ENCODE measurements at regions not wholly inside any gene's neighbourhood (a gene's known extent, or its start where the extent isn't known, plus 50 kb on each side); places are given as distances from the start of the nearest gene placed in this dataset.

GRCh38 chr18:78679613-78680260 is 299.9 kb upstream of the SALL3 start:
- no peak for DNase-seq (ENCODE audit: low spot score)

DNA sequence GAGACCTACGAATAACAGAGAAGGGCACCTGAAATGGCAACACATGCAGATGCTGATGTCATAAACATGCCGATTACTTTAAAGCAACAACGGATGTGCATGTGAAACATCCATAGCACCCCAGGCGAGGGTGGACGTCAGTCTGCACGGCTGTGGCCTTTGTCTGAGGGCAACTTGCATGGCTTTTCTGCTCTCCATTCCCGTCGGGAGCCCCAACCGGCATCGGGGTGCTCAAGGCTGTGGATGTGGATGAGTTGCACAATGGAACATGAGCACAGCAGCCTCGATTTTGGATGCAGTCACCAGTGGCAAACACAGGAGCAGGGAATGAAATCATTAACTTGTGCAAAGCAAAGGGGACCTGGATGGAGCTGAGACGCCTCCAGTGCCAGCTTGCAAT is 298.2 kb upstream of the SALL3 start:
- DNase-seq (ENCODE audit: low spot score), result no peak

- no peak for DNase-seq (ENCODE audit: low spot score)
Measured at GRCh38 chr18:78681934-78682333, 297.7 kb upstream of the SALL3 start.

DNA sequence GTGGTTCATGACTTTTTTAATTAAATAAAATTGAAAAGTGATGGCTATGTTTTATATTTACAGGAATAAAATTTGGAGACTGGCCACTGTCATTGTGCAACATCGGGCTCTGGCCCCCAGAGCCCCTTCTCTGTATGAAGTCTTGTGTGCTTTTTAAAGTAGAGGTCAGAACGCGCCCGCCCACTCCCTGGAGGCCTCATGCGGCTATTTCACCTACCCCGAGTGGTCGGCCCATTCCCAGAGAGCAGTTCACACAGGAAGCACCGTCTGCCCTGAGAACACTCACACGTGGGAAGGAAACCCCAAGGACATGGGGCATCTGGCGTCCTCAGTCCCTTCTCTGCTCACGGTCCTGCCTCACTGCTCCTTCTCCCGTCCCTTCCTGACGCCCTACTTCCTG is 296.9 kb upstream of the SALL3 start:
- DNase-seq (ENCODE audit: low spot score), result no peak

DNA sequence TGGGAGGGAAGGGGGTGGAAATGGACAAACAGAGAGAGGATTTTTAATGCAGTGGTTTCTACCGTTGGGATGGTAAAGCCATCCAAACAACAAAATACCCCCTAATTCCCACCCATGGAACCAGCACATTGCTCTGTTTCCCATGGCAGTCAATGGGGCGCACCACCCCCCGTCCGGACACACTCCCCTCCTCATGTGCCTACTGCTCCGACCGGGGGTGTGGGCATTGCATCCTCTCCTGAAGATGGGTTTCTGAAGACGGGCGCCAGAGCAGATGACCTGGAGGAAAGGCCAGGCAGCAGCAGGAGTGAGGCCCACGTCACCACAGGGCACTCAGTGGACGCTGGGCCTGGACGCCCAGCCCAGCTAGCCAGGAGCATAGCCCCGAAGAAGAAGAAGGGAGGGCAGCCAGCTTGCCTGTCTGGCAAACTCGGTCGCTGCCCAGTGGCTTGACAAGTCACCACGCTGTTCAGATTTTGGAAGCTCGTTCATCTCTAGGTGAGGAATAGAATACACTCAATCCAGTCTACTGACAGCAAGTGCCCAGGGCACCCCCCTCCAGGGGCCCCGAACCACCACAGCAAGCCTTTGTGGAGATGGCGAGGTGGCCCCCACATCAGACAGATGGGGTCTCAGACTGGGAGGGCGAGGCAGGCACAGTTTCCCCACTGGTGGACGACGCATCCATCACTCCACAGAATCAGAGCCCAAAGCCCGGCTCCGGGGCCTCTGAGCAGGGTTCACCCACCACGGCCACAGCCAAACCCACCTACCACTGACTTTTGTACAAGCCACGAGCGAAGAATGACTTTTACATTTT is 296.2 kb upstream of the SALL3 start:
- DNase-seq (ENCODE audit: low spot score), result no peak

GRCh38 chr18:78685250-78685979 is 294.2 kb upstream of the SALL3 start:
- no peak for DNase-seq (ENCODE audit: low spot score)

DNA sequence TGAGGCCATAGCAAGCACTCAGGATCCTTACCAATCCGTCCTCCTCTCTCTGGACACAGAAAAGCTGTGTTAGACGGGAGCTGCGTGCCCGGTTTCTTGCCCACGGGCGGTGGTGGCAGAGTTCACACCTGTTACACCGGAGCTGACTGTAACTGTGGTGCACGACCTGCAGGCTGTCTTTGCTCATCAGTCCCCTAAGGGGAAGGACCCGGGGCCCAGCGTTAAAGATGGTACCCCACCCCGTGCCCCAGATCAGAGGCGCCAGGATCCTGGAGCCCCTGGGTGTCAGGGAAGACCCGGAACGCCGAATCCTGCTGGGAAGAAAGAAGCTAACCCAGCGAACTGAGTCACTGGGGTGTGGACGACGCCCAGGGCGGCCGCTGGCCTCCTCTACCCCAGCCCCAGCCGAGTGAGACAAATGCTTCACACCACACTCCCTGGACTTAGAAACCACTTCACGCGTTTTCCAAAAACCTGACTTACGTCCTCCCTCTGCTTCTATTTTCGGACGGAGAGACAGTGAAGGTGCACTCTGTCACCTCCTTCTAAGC is 293.6 kb upstream of the SALL3 start:
- DNase-seq (ENCODE audit: low spot score), result no peak

DNA sequence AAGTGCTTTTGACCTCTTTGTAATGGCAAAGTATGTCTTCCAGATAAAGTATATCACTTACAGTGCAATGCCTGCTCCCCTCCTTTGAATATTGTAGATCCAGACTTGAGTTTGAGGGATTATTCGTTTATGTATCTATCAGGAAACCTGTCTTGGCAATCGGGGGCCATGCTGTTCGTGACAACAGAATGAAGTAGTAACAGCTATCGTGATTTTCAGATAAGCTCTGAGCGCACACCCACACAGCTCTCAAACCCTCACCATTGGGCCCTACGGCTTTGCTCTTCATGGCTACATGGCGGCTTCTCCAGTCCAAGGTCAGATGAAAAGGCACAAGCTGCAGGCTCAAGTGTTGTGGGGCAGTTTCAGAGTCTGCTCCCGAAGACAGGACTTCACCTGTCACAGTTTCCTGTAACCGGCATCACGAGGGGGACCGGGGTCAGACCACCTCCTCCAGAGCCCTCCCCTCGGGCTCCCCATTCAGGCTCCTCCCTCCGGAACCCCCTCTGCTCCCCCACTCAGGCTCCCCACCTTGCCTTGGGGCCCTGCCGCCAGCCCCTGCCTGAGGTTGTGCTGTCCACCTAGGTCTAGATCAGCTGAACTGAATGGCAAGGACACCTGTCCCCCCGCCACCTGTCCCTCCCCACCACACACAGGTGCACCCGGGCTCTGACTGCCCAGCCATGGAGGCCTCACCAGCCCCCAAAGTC is 292.5 kb upstream of the SALL3 start:
- no peak for DNase-seq (ENCODE audit: low spot score)

GRCh38 chr18:78687736-78688135 is 291.9 kb upstream of the SALL3 start:
- DNase-seq (ENCODE audit: low spot score), result no peak

DNA sequence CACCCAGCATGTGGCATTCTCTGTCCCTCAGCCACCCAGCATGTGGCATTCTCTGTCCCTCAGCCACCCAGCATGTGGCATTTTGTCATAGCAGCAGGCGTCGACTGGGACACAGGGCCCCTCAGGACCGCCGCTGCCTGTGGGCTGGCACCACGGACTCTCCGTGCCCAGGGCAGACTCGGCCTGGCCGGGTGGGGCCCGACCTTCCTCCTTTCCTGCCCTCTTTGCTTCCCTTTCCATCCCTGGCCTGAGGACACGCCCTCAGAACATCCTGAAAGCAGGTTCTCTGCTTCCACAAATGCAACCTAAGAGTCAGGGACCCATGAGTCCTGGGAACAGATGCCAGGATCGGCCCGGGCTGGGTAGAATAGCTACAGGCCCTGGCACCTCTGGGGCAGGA is 291.4 kb upstream of the SALL3 start:
- no peak for DNase-seq (ENCODE audit: low spot score)

DNA sequence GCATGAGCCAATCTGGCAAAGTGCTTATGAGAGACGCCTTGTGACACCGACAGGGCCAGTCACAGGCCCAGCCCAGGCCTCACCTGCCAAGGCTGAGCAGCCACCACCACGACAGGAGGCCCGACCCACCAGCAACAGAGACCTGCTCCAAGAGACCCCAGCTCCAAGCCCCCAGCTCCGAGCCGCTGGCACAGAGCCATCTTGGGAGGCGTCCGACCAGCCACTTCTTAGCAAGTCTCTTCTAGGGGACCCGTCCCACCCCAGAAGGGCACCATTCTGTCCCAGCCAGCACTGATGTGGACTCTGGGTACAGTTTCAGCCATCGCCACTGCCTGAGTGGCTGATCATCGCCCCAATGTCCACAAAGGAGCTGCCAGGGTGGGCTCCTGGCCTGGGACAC is 290.7 kb upstream of the SALL3 start:
- no peak for DNase-seq (ENCODE audit: low spot score)

DNA sequence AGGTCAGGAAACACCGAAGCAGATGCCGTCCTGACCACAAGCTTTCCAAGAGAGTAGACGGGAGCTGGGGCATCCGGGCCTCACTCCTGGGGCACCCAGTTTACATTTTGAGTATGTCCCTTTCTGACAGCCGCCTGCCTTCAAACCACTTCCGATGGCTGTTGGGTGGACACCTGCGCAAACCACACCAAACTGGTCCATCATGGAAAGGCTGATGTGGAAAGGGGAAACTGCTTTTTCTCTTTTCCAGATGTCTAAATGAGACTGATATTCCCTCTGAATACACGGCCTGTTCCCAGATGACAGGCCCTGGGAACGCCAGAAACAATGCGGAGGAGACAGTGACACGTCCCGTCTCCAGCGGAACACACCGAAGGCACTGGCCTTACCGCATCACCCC is 290.0 kb upstream of the SALL3 start:
- DNase-seq (ENCODE audit: low spot score), result no peak

GRCh38 chr18:78692105-78692504 is 287.5 kb upstream of the SALL3 start:
- DNase-seq (ENCODE audit: low spot score), result no peak

DNA sequence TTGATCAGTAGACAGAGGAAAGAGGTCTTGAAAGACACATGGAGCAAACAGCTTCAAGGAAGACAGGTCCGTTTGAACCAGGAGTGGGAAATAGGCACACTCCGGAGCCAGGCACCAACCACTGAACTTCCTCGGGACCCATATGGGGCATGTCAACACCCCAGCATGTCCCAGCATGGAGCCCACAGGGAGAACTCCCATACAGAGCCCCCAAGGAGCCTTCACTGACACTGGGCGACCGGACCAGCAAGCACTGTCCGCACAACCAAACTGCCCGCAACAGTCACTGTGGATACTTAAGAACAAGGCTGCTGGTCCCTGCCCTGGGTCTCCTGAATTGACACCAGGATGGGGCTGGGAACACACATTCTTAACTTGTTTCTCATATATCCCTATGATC is 286.2 kb upstream of the SALL3 start:
- DNase-seq (ENCODE audit: low spot score), result no peak

GRCh38 chr18:78696698-78697435 is 282.8 kb upstream of the SALL3 start:
- DNase-seq (ENCODE audit: low spot score), result no peak

- no peak for DNase-seq (ENCODE audit: low spot score)
Measured at GRCh38 chr18:78697446-78697845, 282.2 kb upstream of the SALL3 start.

DNA sequence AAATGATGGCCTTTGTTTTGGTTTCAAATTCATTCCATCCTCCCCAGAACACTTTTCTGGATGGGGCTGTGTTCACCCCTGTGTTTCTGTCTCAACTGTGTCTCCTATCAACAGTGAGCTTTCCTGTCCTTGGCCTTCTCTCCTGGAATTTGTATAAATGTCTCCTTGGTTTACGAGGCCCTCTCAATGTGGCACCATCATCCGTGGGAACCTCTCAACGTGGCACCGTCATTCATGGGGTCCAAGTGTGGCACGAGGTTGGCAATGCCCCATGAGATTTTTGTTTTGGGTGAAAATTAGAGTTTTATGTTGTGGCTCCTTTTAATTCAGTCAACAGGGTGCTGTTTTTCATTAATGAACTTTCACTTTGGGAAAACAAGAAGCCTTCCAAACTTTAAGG is 280.7 kb upstream of the SALL3 start:
- no peak for DNase-seq (ENCODE audit: low spot score)

- no peak for DNase-seq (ENCODE audit: low spot score)
Measured at GRCh38 chr18:78699499-78699898, 280.1 kb upstream of the SALL3 start.

- DNase-seq (ENCODE audit: low spot score), result no peak
Measured at GRCh38 chr18:78701771-78702396, 277.7 kb upstream of the SALL3 start.

DNA sequence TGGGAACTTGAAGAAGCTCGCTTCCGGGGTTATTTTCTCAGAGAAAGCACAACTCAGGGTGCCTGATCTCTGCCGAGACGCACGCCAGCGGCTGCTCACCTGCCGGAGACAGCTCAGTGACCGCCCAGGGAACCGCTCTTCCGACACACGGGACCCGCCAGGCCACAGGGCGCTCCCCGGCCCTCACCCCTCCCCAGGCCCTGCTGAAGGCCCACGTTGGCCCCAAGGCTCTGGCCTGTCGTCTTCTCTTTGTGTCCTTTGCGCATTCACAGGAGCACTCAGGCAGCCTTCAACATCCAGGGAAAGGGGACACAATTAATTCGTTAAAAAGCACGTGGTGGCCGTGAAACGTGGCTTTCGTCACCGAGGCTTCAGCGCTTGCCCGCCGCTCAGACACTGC is 276.3 kb upstream of the SALL3 start:
- DNase-seq (ENCODE audit: low spot score), result no peak

GRCh38 chr18:78704971-78705461 is 274.6 kb upstream of the SALL3 start:
- no peak for DNase-seq (ENCODE audit: low spot score)

Measured in hematopoietic multipotent progenitor cell treated with erythropoietin and hydrocortisone succinate and interleukin-3 and kit ligand, for 17 days (in vitro differentiated cells).